HG03442 (cell line): ENCODE measurements at regions not wholly inside any gene's neighbourhood (a gene's known extent, or its start where the extent isn't known, plus 50 kb on each side); places are given as distances from the start of the nearest gene placed in this dataset.
A peak's percentile ranks its signal among the peaks of the same experiment; 100 is the strongest.
"Not testable (repeated sequence)": the region's sequence is repeated elsewhere in the genome, so short reads cannot be mapped to it uniquely, and the experiment has no call there.

ENCODE experiments used
- ATAC-seq: cut with Tn5 transposase; IDR thresholded peaks from one replicate; pipeline ENCODE4 v1.9.1; 2021; ENCODE audit warnings: mild to moderate bottlenecking, moderate library complexity; ENCODE audit not compliant: unreplicated experiment

DNA sequence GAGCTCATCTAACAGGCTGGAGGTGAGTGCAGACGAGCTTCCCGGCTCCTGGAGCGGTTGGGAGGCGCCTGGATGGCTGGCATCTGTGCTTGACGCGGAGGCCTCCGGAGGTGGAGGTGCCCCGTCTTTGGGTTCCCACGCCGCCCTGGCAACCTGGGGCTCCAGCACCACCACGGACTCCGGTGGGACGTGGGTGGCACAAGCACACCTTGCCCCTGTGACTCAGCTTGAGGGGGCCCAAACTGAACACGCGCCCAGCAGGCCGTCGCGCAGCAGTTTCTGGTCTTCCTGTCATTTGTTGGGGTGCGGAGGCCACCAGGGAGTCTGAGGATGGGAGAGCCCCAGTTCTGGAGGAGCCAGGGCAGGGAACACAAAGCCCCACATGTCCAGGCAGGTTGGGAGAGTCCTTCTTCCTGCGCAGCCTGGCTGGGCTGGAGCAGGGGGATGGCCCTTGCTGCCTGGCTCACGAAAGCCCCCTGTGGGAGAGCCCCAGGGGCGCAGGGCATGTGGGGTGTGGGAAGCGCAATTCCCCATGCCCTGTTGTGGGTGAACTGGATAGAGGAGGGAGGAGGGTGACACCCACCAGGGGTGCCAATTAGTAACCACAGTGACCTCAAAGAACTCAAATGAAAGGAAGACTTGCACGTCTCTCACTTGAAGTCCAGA is 1378.6 kb upstream of the DEFB115 start:
- ATAC-seq: peak; percentile 45

DNA sequence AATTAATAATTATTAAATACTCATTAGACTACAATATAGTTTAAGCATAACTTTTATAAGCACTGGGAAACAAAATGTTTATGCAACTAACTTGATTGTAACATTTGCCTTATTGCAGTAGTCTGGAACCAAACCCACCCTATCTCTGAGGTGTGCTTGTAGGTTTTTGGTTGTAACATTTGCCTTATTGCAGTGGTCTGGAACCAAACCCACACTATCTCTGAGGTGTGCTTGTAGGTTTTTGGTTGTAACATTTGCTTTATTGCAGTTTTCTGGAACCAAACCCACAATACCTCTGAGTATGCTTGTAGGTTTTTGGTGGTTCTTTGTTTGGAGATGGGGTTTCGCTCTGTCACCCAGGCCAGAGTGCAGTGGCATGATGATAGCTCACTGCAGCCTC is 1376.4 kb upstream of the DEFB115 start:
- ATAC-seq: not testable (repeated sequence)

DNA sequence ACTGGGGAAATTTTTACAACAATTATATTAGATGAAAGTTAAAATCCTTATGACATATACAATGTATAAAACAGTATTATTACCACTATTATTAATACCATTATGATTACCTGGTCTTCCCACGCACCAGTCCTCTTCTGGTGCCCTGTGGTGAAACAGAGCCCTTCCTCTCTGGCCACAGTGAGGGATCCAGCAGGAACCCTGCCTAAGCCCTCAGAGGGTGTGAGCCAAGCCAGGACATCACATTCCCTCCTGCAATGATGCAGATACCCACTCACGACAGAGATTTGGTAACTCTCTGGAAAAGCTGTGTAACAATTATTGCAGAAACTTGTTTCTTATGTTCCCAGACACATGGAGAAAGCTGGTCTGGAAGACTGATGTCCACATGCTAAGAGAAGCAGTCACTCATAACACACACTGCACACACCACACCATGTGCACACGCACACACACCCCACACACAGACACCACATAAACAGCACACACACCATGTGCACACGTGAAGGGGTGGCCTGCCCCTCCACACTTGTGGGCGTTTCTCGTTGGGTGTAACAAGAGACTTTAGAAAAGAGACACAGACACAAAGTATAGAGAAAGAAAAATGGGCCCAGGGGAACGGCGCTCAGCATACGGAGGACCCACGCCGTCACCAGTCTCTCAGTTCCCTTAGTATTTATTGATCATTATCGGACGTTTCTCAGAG is 1373.8 kb upstream of the DEFB115 start:
- ATAC-seq: not testable (repeated sequence)

DNA sequence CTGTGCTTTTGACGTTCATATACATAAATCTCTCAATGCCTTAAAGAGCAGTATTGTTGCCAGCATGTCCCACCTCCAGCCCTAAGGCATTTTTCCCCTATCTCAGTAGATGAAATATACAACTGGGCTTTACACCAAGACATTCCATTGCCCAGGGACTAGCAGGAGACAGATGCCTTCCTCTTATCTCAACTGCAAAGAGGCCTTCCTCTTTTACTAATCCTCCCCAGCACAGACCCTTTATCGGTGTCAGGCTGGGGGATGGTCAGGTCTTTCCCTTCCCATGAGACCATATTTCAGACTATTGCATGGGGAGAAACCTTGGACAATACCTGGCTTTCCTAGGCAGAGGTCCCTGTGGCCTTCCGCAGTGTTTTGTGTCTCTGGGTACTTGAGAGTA is 1373.1 kb upstream of the DEFB115 start:
- not testable (repeated sequence) for ATAC-seq

DNA sequence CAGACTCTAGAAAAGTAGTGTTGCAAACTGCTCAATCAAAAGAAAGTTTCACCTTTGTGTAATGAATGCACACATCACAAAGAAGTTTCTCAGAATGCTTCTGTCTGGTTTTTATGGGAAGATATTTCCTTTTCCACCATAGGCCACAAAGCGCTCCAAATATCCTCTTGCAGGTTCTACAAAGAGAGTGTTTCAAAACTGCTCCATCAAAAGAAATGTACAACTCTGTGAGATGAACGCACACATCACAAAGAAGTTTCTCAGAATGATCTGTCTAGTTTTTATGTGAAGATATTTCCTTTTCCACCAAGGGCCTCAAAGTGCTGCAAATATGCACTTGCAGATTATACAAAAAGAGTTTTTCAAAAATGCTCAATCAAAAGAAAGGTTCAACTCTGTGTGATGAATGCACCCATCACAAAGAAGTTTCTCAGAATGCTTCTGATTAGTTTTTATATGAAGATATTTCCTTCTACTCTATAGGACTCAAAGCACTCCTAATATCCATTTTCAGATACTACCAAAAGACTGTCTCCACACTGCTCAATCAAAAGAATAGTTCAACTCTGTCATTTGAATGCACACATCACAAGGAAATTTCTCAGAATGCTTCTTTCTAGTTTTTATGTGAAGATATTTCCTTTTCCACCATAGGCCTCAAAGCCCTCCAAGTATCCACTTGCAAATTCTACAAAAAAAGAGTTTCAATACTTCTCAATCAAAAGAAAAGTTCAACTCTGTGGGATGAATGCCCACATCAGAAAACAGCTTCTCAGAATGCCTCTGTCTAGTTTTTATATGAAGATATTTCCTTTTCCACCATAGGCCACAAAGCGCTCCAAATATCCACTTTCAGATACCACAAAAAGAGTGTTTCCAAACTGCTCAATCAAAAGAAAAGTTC is 1371.9 kb upstream of the DEFB115 start:
- ATAC-seq: not testable (repeated sequence)

DNA sequence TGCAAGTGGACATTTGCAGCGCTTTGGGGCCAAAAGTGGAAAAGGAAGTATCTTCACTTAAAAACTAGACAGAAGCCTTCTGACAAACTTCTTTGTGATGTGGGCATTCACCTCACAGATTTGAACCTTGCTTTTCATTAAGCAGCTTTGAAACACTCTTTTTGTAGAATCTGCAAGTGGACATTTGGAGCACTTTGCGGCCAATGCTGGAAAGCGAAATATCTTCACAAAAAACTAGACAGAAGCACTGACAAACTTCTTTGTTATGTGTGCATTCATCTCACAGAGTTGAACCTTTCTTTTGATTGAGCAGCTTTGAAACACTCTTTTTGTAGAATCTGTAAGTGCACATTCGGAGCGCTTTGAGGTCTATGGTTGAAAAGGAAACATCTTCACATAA is 1365.9 kb upstream of the DEFB115 start:
- ATAC-seq: not testable (repeated sequence)
